Right forelimb (tissue), 1 donor: ENCODE measurements at regions not wholly inside any gene's neighbourhood (a gene's known extent, or its start where the extent isn't known, plus 50 kb on each side); places are given as distances from the start of the nearest gene placed in this dataset.

ENCODE experiments used
- DNase-seq: peaks from one replicate; pipeline ENCODE4 v3.0.0-alpha.2; 2018

- no peak for DNase-seq
Observed at GRCh38 chr10:123530166-123530870, 135.8 kb upstream of the GPR26 start.

GRCh38 chr10:123535386-123535785 lies 130.8 kb upstream of the GPR26 start:
- DNase-seq = no peak

GRCh38 chr10:123536176-123536845 lies 129.8 kb upstream of the GPR26 start:
- DNase-seq = no peak

GRCh38 chr10:123537188-123537961 lies 128.8 kb upstream of the GPR26 start:
- no peak for DNase-seq

- DNase-seq = no peak
Observed at GRCh38 chr10:123538401-123539320, 127.5 kb upstream of the GPR26 start.

GRCh38 chr10:123544986-123545385 lies 121.2 kb upstream of the GPR26 start:
- DNase-seq = no peak

GRCh38 chr10:123548770-123549169 lies 117.4 kb upstream of the GPR26 start:
- DNase-seq = no peak

- no peak for DNase-seq
Observed at GRCh38 chr10:123549761-123550454, 116.2 kb upstream of the GPR26 start.

GRCh38 chr10:123550675-123551096 lies 115.5 kb upstream of the GPR26 start:
- no peak for DNase-seq

- DNase-seq = no peak
Observed at GRCh38 chr10:123551259-123551658, 114.9 kb upstream of the GPR26 start.

- DNase-seq = no peak
Observed at GRCh38 chr10:123552760-123553554, 113.2 kb upstream of the GPR26 start.

- no peak for DNase-seq
Observed at GRCh38 chr10:123553810-123554430, 112.2 kb upstream of the GPR26 start.

GRCh38 chr10:123554656-123555055 lies 111.5 kb upstream of the GPR26 start:
- DNase-seq = no peak

GRCh38 chr10:123555616-123556015 lies 110.5 kb upstream of the GPR26 start:
- no peak for DNase-seq

GRCh38 chr10:123556049-123556448 lies 110.1 kb upstream of the GPR26 start:
- DNase-seq = no peak

GRCh38 chr10:123556736-123557135 lies 109.4 kb upstream of the GPR26 start:
- no peak for DNase-seq

- no peak for DNase-seq
Observed at GRCh38 chr10:123557366-123558108, 108.6 kb upstream of the GPR26 start.

GRCh38 chr10:123558651-123559050 lies 107.5 kb upstream of the GPR26 start:
- no peak for DNase-seq

GRCh38 chr10:123559066-123559822 lies 106.9 kb upstream of the GPR26 start:
- DNase-seq = peak; percentile 84
